GM18907 (cell line): ENCODE measurements at regions not wholly inside any gene's neighbourhood (a gene's known extent, or its start where the extent isn't known, plus 50 kb on each side); places are given as distances from the start of the nearest gene placed in this dataset.

ENCODE experiments used
- ATAC-seq: cut with Tn5 transposase; IDR thresholded peaks from one replicate; pipeline ENCODE4 v1.9.1; 2021; ENCODE audit warnings: mild to moderate bottlenecking, moderate library complexity; ENCODE audit not compliant: unreplicated experiment

DNA sequence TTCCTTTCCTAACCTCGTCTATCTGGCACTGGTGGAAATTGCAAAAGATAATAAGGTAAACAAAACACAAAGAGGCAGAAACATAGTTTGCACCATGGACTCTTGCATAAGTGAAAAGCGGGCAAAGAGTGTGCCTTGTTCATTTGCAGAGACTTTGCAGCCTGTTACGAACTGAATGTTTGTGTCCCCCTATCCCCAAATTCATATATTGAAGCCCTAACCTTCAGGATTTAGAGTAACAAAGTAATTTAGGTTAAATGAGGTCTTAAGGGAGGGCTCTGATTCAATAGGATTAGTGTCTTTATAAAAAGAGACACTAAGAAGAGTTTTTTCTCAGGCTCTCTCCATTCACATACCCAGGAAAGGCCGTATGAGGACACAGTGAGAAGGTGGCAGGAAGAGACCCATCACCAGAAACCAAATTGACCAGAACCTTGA is 52.1 kb upstream of the FAM169A start:
- no peak for ATAC-seq

- ATAC-seq, result no peak
Measured at GRCh38 chr5:74916831-74917710, 50.9 kb upstream of the FAM169A start.
